PC-9 (cell line): ENCODE measurements at regions not wholly inside any gene's neighbourhood (a gene's known extent, or its start where the extent isn't known, plus 50 kb on each side); places are given as distances from the start of the nearest gene placed in this dataset.

ENCODE experiments used
- EZH2 ChIP-seq: fragments of 200-600 bp; sonication (generic); IDR thresholded peaks from 2 replicates; pipeline ENCODE4 v1.8.0; 2017; ENCODE audit warnings: antibody characterized with exemption, low read depth
- TF ChIP-seq, protein P1 (sequence below): fragments of 200-600 bp; sonication (generic); conservative IDR thresholded peaks from 2 replicates; pipeline ENCODE4 v1.6.1; 2017; ENCODE audit warnings: mixed run types, antibody characterized with exemption, mild to moderate bottlenecking, moderate library complexity

DNA sequence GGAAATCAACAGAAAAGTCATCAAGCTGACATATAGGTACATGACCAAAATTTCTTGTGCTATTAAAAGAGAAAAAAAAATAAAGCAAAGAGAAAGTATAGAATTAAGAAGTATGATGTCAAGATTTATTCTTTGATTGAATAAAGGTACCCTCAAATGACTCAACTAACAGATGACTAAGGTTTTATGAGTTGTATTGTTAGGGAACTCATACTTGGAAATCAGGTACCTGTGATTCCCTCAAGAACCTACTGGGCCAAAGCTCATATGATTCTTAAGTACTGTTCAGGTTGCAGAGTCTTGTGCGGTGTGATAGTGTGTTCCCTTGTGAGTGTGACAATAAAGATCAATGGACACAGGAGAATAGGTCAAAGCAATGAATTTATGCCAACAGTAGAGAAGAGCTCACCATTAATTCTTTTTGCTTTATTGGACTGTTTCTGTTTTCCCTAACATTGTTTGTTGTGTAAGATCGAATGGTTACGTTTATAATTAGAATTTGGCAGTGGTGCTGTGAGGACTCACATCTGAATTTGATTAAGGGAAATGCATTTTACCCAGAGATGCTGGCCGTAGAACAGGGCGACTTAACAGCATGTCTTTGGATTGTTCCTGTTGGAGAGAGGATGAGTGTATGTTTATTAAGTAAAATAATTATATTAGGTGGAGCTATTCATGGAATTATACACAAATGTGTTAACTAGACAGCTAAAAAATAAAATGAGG lies 293.2 kb upstream of the SEMA3D start:
- TF ChIP-seq, protein P1, sequence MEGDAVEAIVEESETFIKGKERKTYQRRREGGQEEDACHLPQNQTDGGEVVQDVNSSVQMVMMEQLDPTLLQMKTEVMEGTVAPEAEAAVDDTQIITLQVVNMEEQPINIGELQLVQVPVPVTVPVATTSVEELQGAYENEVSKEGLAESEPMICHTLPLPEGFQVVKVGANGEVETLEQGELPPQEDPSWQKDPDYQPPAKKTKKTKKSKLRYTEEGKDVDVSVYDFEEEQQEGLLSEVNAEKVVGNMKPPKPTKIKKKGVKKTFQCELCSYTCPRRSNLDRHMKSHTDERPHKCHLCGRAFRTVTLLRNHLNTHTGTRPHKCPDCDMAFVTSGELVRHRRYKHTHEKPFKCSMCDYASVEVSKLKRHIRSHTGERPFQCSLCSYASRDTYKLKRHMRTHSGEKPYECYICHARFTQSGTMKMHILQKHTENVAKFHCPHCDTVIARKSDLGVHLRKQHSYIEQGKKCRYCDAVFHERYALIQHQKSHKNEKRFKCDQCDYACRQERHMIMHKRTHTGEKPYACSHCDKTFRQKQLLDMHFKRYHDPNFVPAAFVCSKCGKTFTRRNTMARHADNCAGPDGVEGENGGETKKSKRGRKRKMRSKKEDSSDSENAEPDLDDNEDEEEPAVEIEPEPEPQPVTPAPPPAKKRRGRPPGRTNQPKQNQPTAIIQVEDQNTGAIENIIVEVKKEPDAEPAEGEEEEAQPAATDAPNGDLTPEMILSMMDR = no peak
- TF ChIP-seq EZH2 = no peak
